DOHH2 (cell line): ENCODE measurements at regions not wholly inside any gene's neighbourhood (a gene's known extent, or its start where the extent isn't known, plus 50 kb on each side); places are given as distances from the start of the nearest gene placed in this dataset.
"Not testable (repeated sequence)": the region's sequence is repeated elsewhere in the genome, so short reads cannot be mapped to it uniquely, and the experiment has no call there.

Source experiments
- H3F3A ChIP-seq: fragments of 200-600 bp; sonication (generic), shearing (Covaris generic); 2 replicates; pipeline ENCODE4 v1.6.0; 2016; ENCODE audit warnings: antibody characterized with exemption, mild to moderate bottlenecking; ENCODE audit not compliant: control insufficient read depth, insufficient read depth
- H3K27ac ChIP-seq: fragments of 200-600 bp; sonication (generic); 2 replicates; pipeline ENCODE4 v1.5.1; 2014; ENCODE audit warnings: low read depth, mild to moderate bottlenecking, low read length, moderate library complexity
- H3K27me3 ChIP-seq: fragments of 200-600 bp; sonication (generic); 2 replicates; pipeline ENCODE4 v1.6.1; 2014; ENCODE audit warnings: mild to moderate bottlenecking, low read length, mixed read lengths; ENCODE audit not compliant: control insufficient read depth
- H3K36me3 ChIP-seq: fragments of 200-600 bp; sonication (generic); 2 replicates; pipeline ENCODE4 v1.6.1; 2014; ENCODE audit warnings: mild to moderate bottlenecking, low read length, moderate library complexity, mixed read lengths; ENCODE audit not compliant: control insufficient read depth
- H3K4me1 ChIP-seq: fragments of 200-600 bp; sonication (generic); 2 replicates; pipeline ENCODE4 v1.6.1; 2014; ENCODE audit warnings: mild to moderate bottlenecking, low read length, mixed read lengths; ENCODE audit not compliant: control insufficient read depth
- H3K4me2 ChIP-seq: fragments of 200-600 bp; sonication (generic); 2 replicates; pipeline ENCODE4 v1.6.0; 2014; ENCODE audit warnings: mild to moderate bottlenecking, low read length, moderate library complexity
- H3K4me3 ChIP-seq: fragments of 200-600 bp; sonication (generic); 2 replicates; pipeline ENCODE4 v1.5.1; 2014; ENCODE audit warnings: mild to moderate bottlenecking, low read length, mixed read lengths
- H3K79me2 ChIP-seq: fragments of 200-600 bp; sonication (generic); 2 replicates; pipeline ENCODE4 v1.6.1; 2014; ENCODE audit warnings: mild to moderate bottlenecking, low read length, mixed read lengths; ENCODE audit not compliant: control insufficient read depth
- H3K9me2 ChIP-seq: fragments of 200-600 bp; sonication (generic); replicated peaks from 2 replicates; pipeline ENCODE4 v1.6.1; 2014; ENCODE audit warnings: mild to moderate bottlenecking, low read length, mixed read lengths; ENCODE audit not compliant: control insufficient read depth
- H3K9me3 ChIP-seq: fragments of 200-600 bp; sonication (generic); 2 replicates; pipeline ENCODE4 v1.6.1; 2014; ENCODE audit warnings: antibody characterized with exemption, low read length, mixed read lengths; ENCODE audit not compliant: control insufficient read depth, insufficient read depth
- H4K20me1 ChIP-seq: fragments of 200-600 bp; sonication (generic); 2 replicates; pipeline ENCODE4 v1.6.0; 2014; ENCODE audit warnings: low read depth, mild to moderate bottlenecking, antibody characterized with exemption, low read length, moderate library complexity; ENCODE audit not compliant: control insufficient read depth, insufficient read depth
- EZH2phosphoT487 ChIP-seq: fragments of 200-600 bp; sonication (generic); IDR thresholded peaks from 2 replicates; pipeline ENCODE4 v1.6.1; 2017; ENCODE audit warnings: borderline replicate concordance, mild to moderate bottlenecking, antibody characterized with exemption, low read length, moderate library complexity, mixed read lengths
- TF ChIP-seq, protein P1 (sequence below): fragments of 200-600 bp; sonication (generic); IDR thresholded peaks from one replicate; pipeline ENCODE4 v1.5.1; 2014; ENCODE audit warnings: antibody characterized with exemption, mild to moderate bottlenecking, low read depth, low read length; ENCODE audit not compliant: poor library complexity, severe bottlenecking

DNA sequence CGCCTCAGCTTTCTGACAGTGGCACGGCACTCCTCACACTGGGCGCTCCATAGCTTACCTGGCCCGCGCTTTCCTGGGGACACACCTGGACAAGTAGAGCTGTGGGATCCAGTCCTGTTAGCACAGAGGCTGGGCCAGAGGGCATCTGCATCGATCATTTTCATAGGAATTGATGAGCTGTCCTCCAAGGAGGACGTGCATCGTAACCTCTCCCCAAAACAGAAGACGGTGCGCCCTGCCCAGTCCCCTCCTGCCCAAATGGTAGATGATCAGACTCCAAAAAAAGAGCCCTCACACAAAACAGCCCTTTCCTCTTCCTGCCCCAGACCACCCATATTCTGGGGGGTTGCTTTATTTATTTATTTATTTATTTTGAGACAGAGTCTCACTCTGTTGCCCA is 161.2 kb downstream of the CTTN start:
- H3K9me3 ChIP-seq = no peaks in the 10 kb centered on the region
- TF ChIP-seq, protein P1, sequence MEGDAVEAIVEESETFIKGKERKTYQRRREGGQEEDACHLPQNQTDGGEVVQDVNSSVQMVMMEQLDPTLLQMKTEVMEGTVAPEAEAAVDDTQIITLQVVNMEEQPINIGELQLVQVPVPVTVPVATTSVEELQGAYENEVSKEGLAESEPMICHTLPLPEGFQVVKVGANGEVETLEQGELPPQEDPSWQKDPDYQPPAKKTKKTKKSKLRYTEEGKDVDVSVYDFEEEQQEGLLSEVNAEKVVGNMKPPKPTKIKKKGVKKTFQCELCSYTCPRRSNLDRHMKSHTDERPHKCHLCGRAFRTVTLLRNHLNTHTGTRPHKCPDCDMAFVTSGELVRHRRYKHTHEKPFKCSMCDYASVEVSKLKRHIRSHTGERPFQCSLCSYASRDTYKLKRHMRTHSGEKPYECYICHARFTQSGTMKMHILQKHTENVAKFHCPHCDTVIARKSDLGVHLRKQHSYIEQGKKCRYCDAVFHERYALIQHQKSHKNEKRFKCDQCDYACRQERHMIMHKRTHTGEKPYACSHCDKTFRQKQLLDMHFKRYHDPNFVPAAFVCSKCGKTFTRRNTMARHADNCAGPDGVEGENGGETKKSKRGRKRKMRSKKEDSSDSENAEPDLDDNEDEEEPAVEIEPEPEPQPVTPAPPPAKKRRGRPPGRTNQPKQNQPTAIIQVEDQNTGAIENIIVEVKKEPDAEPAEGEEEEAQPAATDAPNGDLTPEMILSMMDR = no peak
- no peak for TF ChIP-seq EZH2phosphoT487
- H3K27me3 ChIP-seq = no peaks in the 10 kb centered on the region
- H3K4me1 ChIP-seq = no peaks in the 10 kb centered on the region
- H3K36me3 ChIP-seq = no peaks in the 10 kb centered on the region
- H4K20me1 ChIP-seq = no peaks in the 10 kb centered on the region
- H3K4me2 ChIP-seq = no peak overlapping the region
- no peaks in the 10 kb centered on the region for H3K79me2 ChIP-seq
- no peak overlapping the region for H3K4me3 ChIP-seq
- H3F3A ChIP-seq = no peaks in the 10 kb centered on the region
- no peaks in the 10 kb centered on the region for H3K9me2 ChIP-seq
- H3K27ac ChIP-seq = no peak overlapping the region

DNA sequence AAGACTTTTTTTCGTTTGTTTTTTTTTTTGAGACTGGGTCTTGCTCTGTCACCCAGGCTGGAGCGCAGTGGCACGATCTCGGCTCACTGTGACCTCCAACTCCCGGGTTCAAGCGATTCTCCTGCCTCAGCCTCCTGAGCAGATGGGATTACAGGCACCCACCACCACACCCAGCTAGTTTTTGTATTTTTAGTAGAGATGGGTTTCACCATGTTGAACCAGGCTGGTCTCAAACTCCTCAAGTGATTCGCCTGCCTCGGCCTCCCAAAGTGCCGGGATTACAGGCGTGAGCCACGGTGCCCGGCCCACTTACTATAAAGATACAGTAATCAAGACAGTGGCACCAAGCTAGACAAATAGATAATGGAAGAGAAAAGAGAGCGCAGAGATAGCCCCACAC is 162.3 kb downstream of the CTTN start:
- H4K20me1 ChIP-seq, H3K4me1 ChIP-seq, H3K4me2 ChIP-seq, H3F3A ChIP-seq, H3K9me2 ChIP-seq, H3K27me3 ChIP-seq, H3K79me2 ChIP-seq, H3K9me3 ChIP-seq, H3K4me3 ChIP-seq, H3K36me3 ChIP-seq, H3K27ac ChIP-seq: not testable (repeated sequence)

DNA sequence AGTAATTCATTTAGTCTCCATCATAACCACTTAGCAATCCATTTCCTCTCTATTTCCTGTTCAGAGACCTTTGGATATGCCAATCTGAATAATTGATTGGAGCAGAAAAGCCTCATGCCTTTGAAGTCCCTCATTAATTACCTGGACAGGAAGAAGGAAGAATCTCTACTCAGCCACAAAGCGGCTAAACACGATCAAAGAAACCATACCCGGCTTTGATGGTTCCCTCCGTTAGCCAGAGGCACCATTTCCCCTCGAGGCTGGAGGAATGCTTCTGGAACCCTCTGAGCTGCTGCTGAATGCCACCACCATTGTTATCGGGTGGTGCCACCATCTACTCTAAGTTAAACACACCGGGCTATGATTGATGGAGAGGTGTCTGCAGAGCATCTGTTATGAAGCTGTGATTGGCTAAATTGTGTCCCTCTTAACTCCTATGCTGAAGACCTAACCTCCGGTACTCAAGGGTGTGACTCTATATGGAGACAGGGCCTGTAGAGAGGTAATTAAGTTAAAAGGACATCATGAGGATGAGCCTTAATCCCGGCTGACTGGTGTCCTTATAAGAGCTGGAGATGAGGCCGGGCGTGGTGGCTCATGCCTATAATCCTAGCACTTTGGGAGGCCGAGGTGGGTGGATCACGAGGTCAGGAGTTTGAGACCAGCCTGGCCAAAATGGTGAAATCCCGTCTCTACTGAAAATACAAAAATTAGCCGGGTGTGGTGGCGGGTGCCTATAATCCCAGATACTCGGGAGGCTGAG is 168.6 kb downstream of the CTTN start:
- Histone ChIP-seq H3K27me3 (no peaks in the 10 kb centered on the region), H3K4me1 (no peaks in the 10 kb centered on the region), H3K27ac (no peak overlapping the region), H3K36me3 (no peaks in the 10 kb centered on the region), H3F3A (no peaks in the 10 kb centered on the region), H3K4me2 (no peak overlapping the region), H4K20me1 (no peaks in the 10 kb centered on the region), H3K4me3 (no peak overlapping the region), H3K9me2 (no peaks in the 10 kb centered on the region), H3K9me3 (no peaks in the 10 kb centered on the region), H3K79me2 (no peaks in the 10 kb centered on the region)
- TF ChIP-seq, protein P1 = no peak
- no peak for TF ChIP-seq EZH2phosphoT487

DNA sequence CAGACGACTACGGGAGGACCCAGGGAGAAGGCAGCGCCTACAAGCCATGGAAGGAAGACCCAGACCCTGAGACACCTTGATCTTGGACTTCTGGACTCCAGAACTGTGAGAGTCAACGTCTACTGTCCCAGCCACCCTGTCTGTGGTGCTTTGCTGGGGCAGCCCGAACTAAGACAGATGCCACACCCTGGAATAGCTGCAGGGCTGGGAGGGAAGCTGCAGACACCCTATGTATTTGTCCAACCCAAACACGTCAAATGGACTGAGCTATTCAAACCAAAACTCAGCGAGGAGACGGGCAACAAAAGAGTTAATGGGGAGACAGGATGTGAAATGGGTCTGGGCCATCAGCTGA is 169.3 kb downstream of the CTTN start:
- Histone ChIP-seq H3K27me3 (no peaks in the 10 kb centered on the region), H3K9me2 (no peaks in the 10 kb centered on the region), H3F3A (no peaks in the 10 kb centered on the region), H3K4me1 (no peaks in the 10 kb centered on the region), H3K79me2 (no peaks in the 10 kb centered on the region), H3K27ac (no peak overlapping the region), H4K20me1 (no peaks in the 10 kb centered on the region), H3K4me3 (no peak overlapping the region), H3K4me2 (no peak overlapping the region), H3K9me3 (no peaks in the 10 kb centered on the region), H3K36me3 (no peaks in the 10 kb centered on the region)
- TF ChIP-seq, protein P1 = no peak
- TF ChIP-seq EZH2phosphoT487 = no peak
